HUES48 (cell line): ENCODE measurements at regions not wholly inside any gene's neighbourhood (a gene's known extent, or its start where the extent isn't known, plus 50 kb on each side); places are given as distances from the start of the nearest gene placed in this dataset.

Experiments
- H3K27ac ChIP-seq: one replicate; pipeline ENCODE4 v1.7.0; 2013; ENCODE audit warnings: low read depth, low read length, inconsistent platforms
- H3K27me3 ChIP-seq: 2 replicates; pipeline ENCODE4 v1.6.1; 2013; ENCODE audit warnings: mild to moderate bottlenecking, low read length; ENCODE audit not compliant: control insufficient read depth, insufficient read depth
- H3K36me3 ChIP-seq: 2 replicates; pipeline ENCODE4 v1.6.1; 2013; ENCODE audit warnings: low read length; ENCODE audit not compliant: control insufficient read depth, insufficient read depth
- H3K4me1 ChIP-seq: 2 replicates; pipeline ENCODE4 v1.6.1; 2013; ENCODE audit warnings: mild to moderate bottlenecking, low read length; ENCODE audit not compliant: control insufficient read depth, insufficient read depth
- H3K4me3 ChIP-seq: 2 replicates; pipeline ENCODE4 v1.5.1; 2013; ENCODE audit warnings: mild to moderate bottlenecking, low read depth, low read length
- H3K9ac ChIP-seq: 2 replicates; pipeline ENCODE4 v1.6.1; 2013; ENCODE audit warnings: mild to moderate bottlenecking, low read depth, low read length, moderate library complexity
- H3K9me3 ChIP-seq: 2 replicates; pipeline ENCODE4 v1.6.1; 2013; ENCODE audit warnings: low read length; ENCODE audit not compliant: control insufficient read depth, insufficient read depth

- H3K9ac ChIP-seq, result no peak overlapping the region
- no peaks in the 10 kb centered on the region for H3K9me3 ChIP-seq
- no peak overlapping the region for H3K27ac ChIP-seq
- peaks cover 12% of the 10 kb centered on the region; the same call in 1 of the 2 replicates for H3K4me1 ChIP-seq
- no peaks in the 10 kb centered on the region for H3K27me3 ChIP-seq
- no peaks in the 10 kb centered on the region for H3K36me3 ChIP-seq
- no peak overlapping the region for H3K4me3 ChIP-seq
Measured at GRCh38 chr4:124426279-124426678, 286.3 kb downstream of the ANKRD50 start.

- H3K36me3 ChIP-seq, result no peaks in the 10 kb centered on the region
- no peaks in the 10 kb centered on the region for H3K9me3 ChIP-seq
- no peak overlapping the region for H3K9ac ChIP-seq
- 0 out of 2 replicates have a peak, but pooled peaks cover 6% of the 10 kb centered on the region for H3K4me1 ChIP-seq
- no peak overlapping the region for H3K27ac ChIP-seq
- no peaks in the 10 kb centered on the region for H3K27me3 ChIP-seq
- no peak overlapping the region for H3K4me3 ChIP-seq
Measured at GRCh38 chr4:124427095-124427767, 285.3 kb downstream of the ANKRD50 start.

- H3K27ac ChIP-seq, result no peak overlapping the region
- H3K4me1 ChIP-seq, result 0 out of 2 replicates have a peak, but pooled peaks cover 3% of the 10 kb centered on the region
- H3K27me3 ChIP-seq, result no peaks in the 10 kb centered on the region
- H3K36me3 ChIP-seq, result no peaks in the 10 kb centered on the region
- H3K9ac ChIP-seq, result no peak overlapping the region
- H3K9me3 ChIP-seq, result no peaks in the 10 kb centered on the region
- H3K4me3 ChIP-seq, result no peak overlapping the region
Measured at GRCh38 chr4:124428648-124429047, 283.9 kb downstream of the ANKRD50 start.

GRCh38 chr4:124429746-124430250, 282.7 kb downstream of the ANKRD50 start:
- H3K4me1 ChIP-seq, result 0 out of 2 replicates have a peak, but pooled peaks cover 3% of the 10 kb centered on the region
- H3K27ac ChIP-seq, result no peak overlapping the region
- H3K9ac ChIP-seq, result no peak overlapping the region
- H3K4me3 ChIP-seq, result no peak overlapping the region
- no peaks in the 10 kb centered on the region for H3K9me3 ChIP-seq
- H3K27me3 ChIP-seq, result no peaks in the 10 kb centered on the region
- H3K36me3 ChIP-seq, result no peaks in the 10 kb centered on the region

- no peaks in the 10 kb centered on the region for H3K27me3 ChIP-seq
Measured at GRCh38 chr4:124431653-124432192, 280.8 kb downstream of the ANKRD50 start.

GRCh38 chr4:124432500-124432899, 280.0 kb downstream of the ANKRD50 start:
- H3K27ac ChIP-seq, result no peak overlapping the region
- no peak overlapping the region for H3K4me3 ChIP-seq
- H3K9me3 ChIP-seq, result no peaks in the 10 kb centered on the region
- H3K9ac ChIP-seq, result no peak overlapping the region
- H3K36me3 ChIP-seq, result no peaks in the 10 kb centered on the region
- 0 out of 2 replicates have a peak, but pooled peaks cover 3% of the 10 kb centered on the region for H3K4me1 ChIP-seq
- H3K27me3 ChIP-seq, result no peaks in the 10 kb centered on the region

More at GRCh38 chr4:124431653-124432192, 280.8 kb downstream of the ANKRD50 start:
- Histone ChIP-seq H3K4me1 (0 out of 2 replicates have a peak, but pooled peaks cover 3% of the 10 kb centered on the region), H3K4me3 (no peak overlapping the region), H3K9me3 (no peaks in the 10 kb centered on the region), H3K36me3 (no peaks in the 10 kb centered on the region), H3K9ac (no peak overlapping the region), H3K27ac (no peak overlapping the region)

- Histone ChIP-seq H3K36me3 (no peaks in the 10 kb centered on the region), H3K9me3 (no peaks in the 10 kb centered on the region), H3K9ac (no peak overlapping the region), H3K4me3 (no peak overlapping the region), H3K27me3 (no peaks in the 10 kb centered on the region), H3K4me1 (0 out of 2 replicates have a peak, but pooled peaks cover 3% of the 10 kb centered on the region), H3K27ac (no peak overlapping the region)
Measured at GRCh38 chr4:124433044-124433443, 279.5 kb downstream of the ANKRD50 start.

- no peaks in the 10 kb centered on the region for H3K36me3 ChIP-seq
- 0 out of 2 replicates have a peak, but pooled peaks cover 3% of the 10 kb centered on the region for H3K4me1 ChIP-seq
Measured at GRCh38 chr4:124433500-124433899, 279.0 kb downstream of the ANKRD50 start.

GRCh38 chr4:124435274-124435950, 277.1 kb downstream of the ANKRD50 start:
- H3K27ac ChIP-seq, result no peak overlapping the region
- H3K9me3 ChIP-seq, result no peaks in the 10 kb centered on the region
- no peak overlapping the region for H3K9ac ChIP-seq
- no peaks in the 10 kb centered on the region for H3K36me3 ChIP-seq
- no peak overlapping the region for H3K4me3 ChIP-seq
- no peaks in the 10 kb centered on the region for H3K4me1 ChIP-seq
- no peaks in the 10 kb centered on the region for H3K27me3 ChIP-seq

More at GRCh38 chr4:124433500-124433899, 279.0 kb downstream of the ANKRD50 start:
- Histone ChIP-seq H3K27me3 (no peaks in the 10 kb centered on the region), H3K4me3 (no peak overlapping the region), H3K27ac (no peak overlapping the region), H3K9me3 (no peaks in the 10 kb centered on the region), H3K9ac (no peak overlapping the region)

GRCh38 chr4:124437853-124438495, 274.6 kb downstream of the ANKRD50 start:
- H3K36me3 ChIP-seq, result no peaks in the 10 kb centered on the region
- H3K27ac ChIP-seq, result no peak overlapping the region
- no peaks in the 10 kb centered on the region for H3K9me3 ChIP-seq
- no peak overlapping the region for H3K9ac ChIP-seq
- no peak overlapping the region for H3K4me3 ChIP-seq
- no peaks in the 10 kb centered on the region for H3K27me3 ChIP-seq
- no peaks in the 10 kb centered on the region for H3K4me1 ChIP-seq
